OCI-LY7 (cell line): ENCODE measurements at regions not wholly inside any gene's neighbourhood (a gene's known extent, or its start where the extent isn't known, plus 50 kb on each side); places are given as distances from the start of the nearest gene placed in this dataset.

Source experiments
- BruUV-seq: library from RNA; stranded (reverse); fragments of 400-500 nt; replicated peaks from 2 replicates; lab custom pipeline; 2021; lab: Mats Ljungman, UMichigan
- CTCF ChIA-PET: fragments of 300-600 bp; sonication (Branson Sonifier 250); formaldehyde crosslinking; loops from one replicate; lab custom pipeline; 2022; ENCODE audit warnings: antibody characterized with exemption; ENCODE audit not compliant: unreplicated experiment; lab: Charles Lee
- POLR2A ChIA-PET: fragments of 300-600 bp; sonication (Branson Sonifier 250); formaldehyde crosslinking; loops from one replicate; lab custom pipeline; 2022; ENCODE audit warnings: antibody characterized with exemption; lab: Charles Lee
- DNase-seq: peaks from one replicate; pipeline ENCODE4 v3.0.0-alpha.2; 2015; ENCODE audit warnings: low spot score
- H2AFZ ChIP-seq: fragments of 200-600 bp; sonication (generic), shearing (Covaris generic); 2 replicates; pipeline ENCODE4 v1.6.1; 2014; ENCODE audit warnings: mild to moderate bottlenecking, antibody characterized with exemption, low read length, moderate library complexity
- H3K27ac ChIP-seq: fragments of 200-600 bp; sonication (generic); 2 replicates; pipeline ENCODE4 v1.5.1; 2014; ENCODE audit warnings: mixed run types, low read depth, mild to moderate bottlenecking, moderate library complexity, low read length, inconsistent platforms; ENCODE audit not compliant: poor library complexity, severe bottlenecking
- H3K36me3 ChIP-seq: fragments of 200-600 bp; sonication (generic); 2 replicates; pipeline ENCODE4 v1.6.1; 2014; ENCODE audit warnings: mild to moderate bottlenecking, antibody characterized with exemption, low read length, moderate library complexity, mixed read lengths; ENCODE audit not compliant: insufficient read depth
- H3K4me1 ChIP-seq: fragments of 200-600 bp; sonication (generic); 2 replicates; pipeline ENCODE4 v1.5.1; 2014; ENCODE audit warnings: mild to moderate bottlenecking, low read length; ENCODE audit not compliant: insufficient read depth, poor library complexity, severe bottlenecking
- H3K4me2 ChIP-seq: fragments of 200-600 bp; sonication (generic); 2 replicates; pipeline ENCODE4 v1.6.1; 2014; ENCODE audit warnings: mild to moderate bottlenecking, low read length
- H3K4me3 ChIP-seq: fragments of 200-600 bp; sonication (generic); 2 replicates; pipeline ENCODE4 v1.5.1; 2014; ENCODE audit warnings: mild to moderate bottlenecking, low read depth, low read length; ENCODE audit not compliant: poor library complexity, severe bottlenecking
- H3K79me2 ChIP-seq: fragments of 200-600 bp; sonication (generic); 2 replicates; pipeline ENCODE4 v1.6.1; 2016; ENCODE audit warnings: low read depth, mild to moderate bottlenecking, low read length, moderate library complexity, mixed read lengths; ENCODE audit not compliant: insufficient read depth
- H3K9me2 ChIP-seq: fragments of 200-600 bp; sonication (generic); 2 replicates; pipeline ENCODE4 v1.6.1; 2016; ENCODE audit warnings: mild to moderate bottlenecking, low read length, mixed read lengths; ENCODE audit not compliant: insufficient read depth
- H3K9me3 ChIP-seq: fragments of 200-600 bp; sonication (generic); 2 replicates; pipeline ENCODE4 v1.6.1; 2014; ENCODE audit warnings: mild to moderate bottlenecking, mixed run types, low read length, mixed read lengths
- H4K20me1 ChIP-seq: fragments of 200-600 bp; sonication (generic); 2 replicates; pipeline ENCODE4 v1.6.1; 2014; ENCODE audit warnings: mild to moderate bottlenecking, antibody characterized with exemption, low read length, moderate library complexity, mixed read lengths; ENCODE audit not compliant: insufficient read depth
- CTCF ChIP-seq: fragments of 200-600 bp; sonication (generic); conservative IDR thresholded peaks from 2 replicates; pipeline ENCODE4 v1.5.1; 2014; ENCODE audit warnings: mild to moderate bottlenecking, antibody characterized with exemption, low read length, moderate library complexity, mixed read lengths
- EZH2phosphoT487 ChIP-seq: fragments of 200-600 bp; sonication (generic); IDR thresholded peaks from 2 replicates; pipeline ENCODE4 v1.6.1; 2018; ENCODE audit warnings: low read depth, borderline replicate concordance, mild to moderate bottlenecking, mixed run types, antibody characterized with exemption, low read length, moderate library complexity, mixed read lengths
- intact Hi-C: fragments of 100-400 bp; cut with micrococcal nuclease; formaldehyde crosslinking; loops from one replicate; pipeline ENCODE4 v1.10.0; 2022; ENCODE audit not compliant: unreplicated experiment

DNA sequence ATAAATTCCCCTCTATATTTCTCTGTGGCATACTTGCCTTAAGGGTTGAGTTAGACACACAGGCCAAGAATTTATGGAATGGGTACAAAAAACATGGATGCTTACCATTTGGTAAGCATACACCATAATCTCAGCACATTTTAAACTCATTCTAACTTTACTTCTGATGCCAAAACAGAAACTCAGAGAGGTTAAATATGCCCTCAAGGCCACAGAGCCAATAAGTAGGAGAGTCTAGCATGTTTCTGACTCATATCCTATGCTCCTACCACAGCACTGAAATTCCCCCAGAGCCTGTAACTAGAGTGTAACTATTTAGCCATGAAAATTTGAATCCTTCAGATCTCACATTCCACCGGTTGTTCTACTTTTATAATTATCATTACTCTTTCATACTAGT is 559.7 kb downstream of the ACTL7B start:
- DNase-seq: no peak
- no peak for TF ChIP-seq EZH2phosphoT487
- no peak for TF ChIP-seq CTCF
- Histone ChIP-seq H3K9me3 (no peaks in the 10 kb centered on the region), H3K9me2 (no peaks in the 10 kb centered on the region), H4K20me1 (no peaks in the 10 kb centered on the region), H3K79me2 (no peaks in the 10 kb centered on the region), H3K4me3 (no peak overlapping the region), H3K4me1 (no peaks in the 10 kb centered on the region), H3K4me2 (no peak overlapping the region), H2AFZ (no peak overlapping the region), H3K27ac (no peak overlapping the region), H3K36me3 (no peaks in the 10 kb centered on the region)
- no TSS peak for BruUV-seq
- ChIA-PET CTCF (no interaction called here), POLR2A (no interaction called here)
- intact Hi-C loops: no loop called here

DNA sequence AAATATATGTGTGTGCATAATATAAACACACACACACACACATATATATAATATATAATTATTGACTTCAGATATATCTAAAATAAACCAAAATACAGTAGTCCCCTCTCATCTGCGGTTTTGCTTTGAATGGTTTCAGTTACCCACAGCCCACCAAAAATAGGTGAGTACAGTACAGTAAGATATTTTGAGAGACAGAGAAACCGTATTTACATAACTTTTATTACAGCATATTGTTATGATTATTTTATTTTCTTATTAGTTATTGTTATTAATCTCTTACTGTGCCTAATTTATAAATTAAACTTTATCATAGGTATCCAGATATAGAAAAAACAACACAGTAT is 564.2 kb downstream of the ACTL7B start:
- no peak overlapping the region for H2AFZ ChIP-seq
- no peaks in the 10 kb centered on the region for H3K36me3 ChIP-seq
- ChIA-PET CTCF (no interaction called here), POLR2A (no interaction called here)
- BruUV-seq: no TSS peak
- intact Hi-C loops: no loop called here
- H3K4me3 ChIP-seq: no peak overlapping the region
- H3K4me1 ChIP-seq: no peaks in the 10 kb centered on the region
- H3K9me3 ChIP-seq: no peaks in the 10 kb centered on the region
- no peaks in the 10 kb centered on the region for H3K9me2 ChIP-seq
- H3K79me2 ChIP-seq: no peaks in the 10 kb centered on the region
- no peaks in the 10 kb centered on the region for H4K20me1 ChIP-seq
- no peak overlapping the region for H3K27ac ChIP-seq
- no peak overlapping the region for H3K4me2 ChIP-seq
- TF ChIP-seq EZH2phosphoT487 (no peak), CTCF (no peak)
- DNase-seq: no peak

GRCh38 chr9:108290839-108291585 is 564.8 kb downstream of the ACTL7B start:
- Histone ChIP-seq H3K4me1 (no peaks in the 10 kb centered on the region), H4K20me1 (no peaks in the 10 kb centered on the region), H3K27ac (no peak overlapping the region), H3K9me2 (no peaks in the 10 kb centered on the region), H2AFZ (no peak overlapping the region), H3K79me2 (no peaks in the 10 kb centered on the region), H3K4me3 (no peak overlapping the region), H3K36me3 (no peaks in the 10 kb centered on the region), H3K9me3 (no peaks in the 10 kb centered on the region), H3K4me2 (no peak overlapping the region)
- ChIA-PET CTCF (no interaction called here), POLR2A (no interaction called here)
- intact Hi-C loops: no loop called here
- DNase-seq: no peak
- no TSS peak for BruUV-seq
- no peak for TF ChIP-seq EZH2phosphoT487
- no peak for TF ChIP-seq CTCF
